ENCODE measurements at regions not wholly inside any gene's neighbourhood (a gene's known extent, or its start where the extent isn't known, plus 50 kb on each side); places are given as distances from the start of the nearest gene placed in this dataset.

DNA sequence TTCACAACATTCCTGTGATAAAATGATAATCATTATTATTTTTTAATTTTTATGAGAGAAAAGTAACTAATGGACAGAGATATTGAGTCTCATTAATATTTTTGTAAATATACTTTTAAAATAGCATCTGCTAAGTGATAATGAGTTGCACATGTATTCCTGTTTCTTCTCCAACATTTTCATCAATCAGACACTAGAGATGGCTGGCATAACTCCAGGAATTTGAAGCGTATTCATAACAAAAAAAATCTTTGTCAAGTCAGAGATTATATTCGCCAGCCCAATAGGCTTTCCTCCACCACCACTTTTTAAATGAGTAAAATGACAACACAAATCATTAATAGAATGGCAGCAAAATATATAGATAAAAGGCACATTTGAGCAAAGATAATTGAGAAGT is 524.0 kb upstream of the KCND2 start:
- no peaks in the 10 kb centered on the region for H3K27me3 ChIP-seq (ENCODE audit: insufficient read depth, low read depth, low read length)
- no peaks in the 10 kb centered on the region for H3K36me3 ChIP-seq (ENCODE audit: insufficient read depth, low read length)
- H3K9ac ChIP-seq (ENCODE audit: low read length), result no peak overlapping the region
- H3K9me2 ChIP-seq (ENCODE audit: insufficient read depth, low read length), result no peaks in the 10 kb centered on the region
- H3K27ac ChIP-seq (ENCODE audit: low read length), result no peak overlapping the region
- no peaks in the 10 kb centered on the region for H4K20me1 ChIP-seq (ENCODE audit: insufficient read depth)
- no peak overlapping the region for H2AFZ ChIP-seq (ENCODE audit: low read depth, low read length)
- no peak for TF ChIP-seq POLR2AphosphoS5 (IDR thresholded peaks at IDR 0.05)
- no peak for TF ChIP-seq TAF1 (IDR thresholded peaks at IDR 0.05; ENCODE audit: low read depth)
- TF ChIP-seq, protein P1, sequence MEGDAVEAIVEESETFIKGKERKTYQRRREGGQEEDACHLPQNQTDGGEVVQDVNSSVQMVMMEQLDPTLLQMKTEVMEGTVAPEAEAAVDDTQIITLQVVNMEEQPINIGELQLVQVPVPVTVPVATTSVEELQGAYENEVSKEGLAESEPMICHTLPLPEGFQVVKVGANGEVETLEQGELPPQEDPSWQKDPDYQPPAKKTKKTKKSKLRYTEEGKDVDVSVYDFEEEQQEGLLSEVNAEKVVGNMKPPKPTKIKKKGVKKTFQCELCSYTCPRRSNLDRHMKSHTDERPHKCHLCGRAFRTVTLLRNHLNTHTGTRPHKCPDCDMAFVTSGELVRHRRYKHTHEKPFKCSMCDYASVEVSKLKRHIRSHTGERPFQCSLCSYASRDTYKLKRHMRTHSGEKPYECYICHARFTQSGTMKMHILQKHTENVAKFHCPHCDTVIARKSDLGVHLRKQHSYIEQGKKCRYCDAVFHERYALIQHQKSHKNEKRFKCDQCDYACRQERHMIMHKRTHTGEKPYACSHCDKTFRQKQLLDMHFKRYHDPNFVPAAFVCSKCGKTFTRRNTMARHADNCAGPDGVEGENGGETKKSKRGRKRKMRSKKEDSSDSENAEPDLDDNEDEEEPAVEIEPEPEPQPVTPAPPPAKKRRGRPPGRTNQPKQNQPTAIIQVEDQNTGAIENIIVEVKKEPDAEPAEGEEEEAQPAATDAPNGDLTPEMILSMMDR (IDR thresholded peaks at IDR 0.05; ENCODE audit: poor library complexity, severe bottlenecking), result no peak
- no peak for TF ChIP-seq EZH2 (IDR thresholded peaks at IDR 0.05; ENCODE audit: borderline replicate concordance, insufficient read depth, low read length, poor library complexity, severe bottlenecking)
- no peak for TF ChIP-seq MXI1 (conservative IDR thresholded peaks at IDR 0.05; ENCODE audit: poor library complexity, severe bottlenecking)
- H3K4me2 ChIP-seq (ENCODE audit: low read length), result no peak overlapping the region
- no peak overlapping the region for H3K4me3 ChIP-seq (ENCODE audit: low read length)
- no peaks in the 10 kb centered on the region for H3K79me2 ChIP-seq (replicated peaks; ENCODE audit: insufficient read depth, low read length)
- no peaks in the 10 kb centered on the region for H3F3A ChIP-seq (ENCODE audit: insufficient read depth, low read length, poor library complexity, severe bottlenecking)
- no peaks in the 10 kb centered on the region for H3K9me3 ChIP-seq (ENCODE audit: low read length)

DNA sequence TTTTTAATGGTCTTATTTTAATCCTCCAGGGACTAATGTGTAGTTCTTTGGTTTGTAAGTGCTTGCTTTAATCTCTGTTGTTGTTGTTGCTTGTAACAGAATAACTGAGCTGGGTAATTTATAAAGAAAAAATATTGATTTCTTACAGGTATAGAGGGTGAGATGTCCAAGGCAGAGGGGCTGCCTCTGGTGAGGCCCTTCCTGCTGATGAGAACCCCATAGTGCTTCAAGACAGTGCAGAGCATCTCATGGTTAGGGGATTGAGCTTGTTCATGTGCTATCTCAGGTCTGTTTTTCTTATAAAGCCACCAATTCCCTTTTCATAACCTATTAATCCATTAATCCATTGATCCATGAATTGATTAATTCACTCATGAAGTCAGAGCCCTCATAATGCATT is 516.3 kb upstream of the KCND2 start:
- H3K4me3 ChIP-seq (ENCODE audit: low read length), result no peak overlapping the region
- no peaks in the 10 kb centered on the region for H3K9me2 ChIP-seq (ENCODE audit: insufficient read depth, low read length)
- no peaks in the 10 kb centered on the region for H3F3A ChIP-seq (ENCODE audit: insufficient read depth, low read length, poor library complexity, severe bottlenecking)
- no peaks in the 10 kb centered on the region for H4K20me1 ChIP-seq (ENCODE audit: insufficient read depth)
- no peak for TF ChIP-seq RAD21 (conservative IDR thresholded peaks at IDR 0.05)
- TF ChIP-seq, protein P2, sequence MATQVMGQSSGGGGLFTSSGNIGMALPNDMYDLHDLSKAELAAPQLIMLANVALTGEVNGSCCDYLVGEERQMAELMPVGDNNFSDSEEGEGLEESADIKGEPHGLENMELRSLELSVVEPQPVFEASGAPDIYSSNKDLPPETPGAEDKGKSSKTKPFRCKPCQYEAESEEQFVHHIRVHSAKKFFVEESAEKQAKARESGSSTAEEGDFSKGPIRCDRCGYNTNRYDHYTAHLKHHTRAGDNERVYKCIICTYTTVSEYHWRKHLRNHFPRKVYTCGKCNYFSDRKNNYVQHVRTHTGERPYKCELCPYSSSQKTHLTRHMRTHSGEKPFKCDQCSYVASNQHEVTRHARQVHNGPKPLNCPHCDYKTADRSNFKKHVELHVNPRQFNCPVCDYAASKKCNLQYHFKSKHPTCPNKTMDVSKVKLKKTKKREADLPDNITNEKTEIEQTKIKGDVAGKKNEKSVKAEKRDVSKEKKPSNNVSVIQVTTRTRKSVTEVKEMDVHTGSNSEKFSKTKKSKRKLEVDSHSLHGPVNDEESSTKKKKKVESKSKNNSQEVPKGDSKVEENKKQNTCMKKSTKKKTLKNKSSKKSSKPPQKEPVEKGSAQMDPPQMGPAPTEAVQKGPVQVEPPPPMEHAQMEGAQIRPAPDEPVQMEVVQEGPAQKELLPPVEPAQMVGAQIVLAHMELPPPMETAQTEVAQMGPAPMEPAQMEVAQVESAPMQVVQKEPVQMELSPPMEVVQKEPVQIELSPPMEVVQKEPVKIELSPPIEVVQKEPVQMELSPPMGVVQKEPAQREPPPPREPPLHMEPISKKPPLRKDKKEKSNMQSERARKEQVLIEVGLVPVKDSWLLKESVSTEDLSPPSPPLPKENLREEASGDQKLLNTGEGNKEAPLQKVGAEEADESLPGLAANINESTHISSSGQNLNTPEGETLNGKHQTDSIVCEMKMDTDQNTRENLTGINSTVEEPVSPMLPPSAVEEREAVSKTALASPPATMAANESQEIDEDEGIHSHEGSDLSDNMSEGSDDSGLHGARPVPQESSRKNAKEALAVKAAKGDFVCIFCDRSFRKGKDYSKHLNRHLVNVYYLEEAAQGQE (IDR thresholded peaks at IDR 0.05; ENCODE audit: borderline replicate concordance), result no peak
- no peak for TF ChIP-seq MXI1 (conservative IDR thresholded peaks at IDR 0.05; ENCODE audit: poor library complexity, severe bottlenecking)
- TF ChIP-seq SMC3 (conservative IDR thresholded peaks at IDR 0.05; ENCODE audit: poor library complexity), result no peak
- TF ChIP-seq, protein P1 (IDR thresholded peaks at IDR 0.05; ENCODE audit: poor library complexity, severe bottlenecking), result no peak
- no peak for TF ChIP-seq EZH2 (IDR thresholded peaks at IDR 0.05; ENCODE audit: borderline replicate concordance, insufficient read depth, low read length, poor library complexity, severe bottlenecking)
- no peak for TF ChIP-seq EP300 (conservative IDR thresholded peaks at IDR 0.05; ENCODE audit: poor library complexity, severe bottlenecking)
- no peak for TF ChIP-seq POLR2AphosphoS5 (IDR thresholded peaks at IDR 0.05)
- TF ChIP-seq TAF1 (IDR thresholded peaks at IDR 0.05; ENCODE audit: low read depth), result no peak
- H3K36me3 ChIP-seq (ENCODE audit: insufficient read depth, low read length), result no peaks in the 10 kb centered on the region
- H2AFZ ChIP-seq (ENCODE audit: low read depth, low read length), result no peak overlapping the region
- no peaks in the 10 kb centered on the region for H3K79me2 ChIP-seq (replicated peaks; ENCODE audit: insufficient read depth, low read length)
- no peaks in the 10 kb centered on the region for H3K27me3 ChIP-seq (ENCODE audit: insufficient read depth, low read depth, low read length)
- no peak overlapping the region for H3K27ac ChIP-seq (ENCODE audit: low read length)
- no peak overlapping the region for H3K9ac ChIP-seq (ENCODE audit: low read length)
- H3K9me3 ChIP-seq (ENCODE audit: low read length), result no peaks in the 10 kb centered on the region
- no peak overlapping the region for H3K4me2 ChIP-seq (ENCODE audit: low read length)

Measured in neural cell (in vitro differentiated cells).